ENCODE measurements at regions not wholly inside any gene's neighbourhood (a gene's known extent, or its start where the extent isn't known, plus 50 kb on each side); places are given as distances from the start of the nearest gene placed in this dataset.

DNA sequence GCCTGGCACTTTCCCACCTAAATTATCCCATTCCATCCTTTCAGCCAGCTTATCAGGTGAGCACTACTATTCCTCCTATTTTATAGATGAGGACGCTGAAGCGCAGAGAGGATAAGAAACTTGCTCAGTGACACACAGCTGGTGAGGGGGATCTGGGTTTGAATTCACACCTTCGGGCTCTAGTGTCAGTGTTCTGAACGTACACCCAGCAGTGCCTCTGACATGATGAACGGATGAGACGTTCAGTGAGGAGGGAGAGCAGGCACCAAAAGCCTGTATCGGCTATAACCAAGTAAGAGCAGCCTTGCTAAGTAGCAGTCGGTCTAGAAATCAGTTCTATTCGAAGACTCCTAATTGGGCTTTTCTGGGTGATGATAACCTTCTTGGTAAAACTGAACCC is 167.0 kb downstream of the ASB1 start:
- no peaks in the 10 kb centered on the region for H3K4me1 ChIP-seq (ENCODE audit: control insufficient read depth, insufficient read depth, low read length)
- no peak overlapping the region for H3K27ac ChIP-seq (ENCODE audit: low read length)
- no peak for DNase-seq (ENCODE audit: low read depth, low spot score)
- peaks cover 17% of the 10 kb centered on the region for H3K9me3 ChIP-seq (ENCODE audit: control insufficient read depth, insufficient read depth, low read length)
- H3K36me3 ChIP-seq (ENCODE audit: control insufficient read depth, insufficient read depth, low read length): no peaks in the 10 kb centered on the region
- H3K27me3 ChIP-seq (ENCODE audit: control insufficient read depth, insufficient read depth, low read length): no peaks in the 10 kb centered on the region
- WGBS (ENCODE audit: insufficient coverage, insufficient read length): no CpG with 5 or more reads among the region's 9 CpGs
- no peak overlapping the region for H3K4me3 ChIP-seq (ENCODE audit: low read length)

DNA sequence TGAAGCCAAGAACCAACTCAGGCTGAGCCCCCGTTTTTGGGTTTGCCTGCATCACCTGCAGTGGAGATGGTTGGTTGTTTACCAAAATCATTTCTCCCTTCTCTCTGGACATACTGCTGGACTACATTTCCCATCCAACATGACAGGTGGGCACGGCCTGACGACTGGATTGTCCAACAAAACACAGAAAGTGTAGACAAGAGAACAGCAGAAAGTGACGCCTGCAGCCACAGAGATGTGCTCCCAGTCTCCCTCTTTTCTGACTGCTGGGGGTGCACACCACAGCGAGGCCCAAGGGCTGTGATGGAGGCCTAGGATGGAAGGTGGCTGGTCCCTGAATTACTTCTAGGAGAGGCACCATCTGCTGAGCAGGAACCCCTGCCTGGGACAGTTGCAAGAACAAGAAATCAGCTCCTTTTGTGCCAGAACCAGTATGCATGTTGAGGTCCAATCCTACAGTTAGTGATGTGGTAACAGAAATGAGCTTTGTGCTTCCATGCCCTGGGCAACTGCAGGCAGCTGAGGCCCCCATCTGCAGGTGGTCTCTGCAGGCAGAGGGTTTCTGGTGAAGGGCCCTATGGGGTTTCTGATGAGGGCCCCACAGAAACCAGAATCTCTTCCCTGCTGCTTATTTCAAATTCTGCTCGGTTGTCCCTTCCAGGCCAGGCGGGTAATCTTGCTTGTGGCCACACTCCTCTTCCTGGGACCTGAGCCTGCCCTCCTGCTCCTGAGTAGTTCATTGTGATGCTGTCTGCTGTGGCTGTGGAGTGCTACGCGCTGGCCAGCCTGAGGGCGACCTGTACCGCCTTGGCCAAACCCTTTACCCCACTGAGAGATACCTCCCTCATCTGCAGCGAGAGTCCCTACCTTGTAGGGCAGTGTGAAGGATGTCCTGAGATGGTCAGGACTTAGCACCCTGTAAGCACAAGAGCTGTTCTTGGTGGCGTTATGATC is 168.3 kb downstream of the ASB1 start:
- WGBS (ENCODE audit: insufficient coverage, insufficient read length): no CpG with 5 or more reads among the region's 13 CpGs
- no peak for DNase-seq (ENCODE audit: low read depth, low spot score)
- Histone ChIP-seq H3K36me3 (ENCODE audit: control insufficient read depth, insufficient read depth, low read length) (no peaks in the 10 kb centered on the region; the same call in 1 of the 2 replicates), H3K9me3 (ENCODE audit: control insufficient read depth, insufficient read depth, low read length) (peaks cover 27% of the 10 kb centered on the region), H3K4me3 (ENCODE audit: low read length) (no peak overlapping the region), H3K27ac (ENCODE audit: low read length) (no peak overlapping the region), H3K27me3 (ENCODE audit: control insufficient read depth, insufficient read depth, low read length) (no peaks in the 10 kb centered on the region), H3K4me1 (ENCODE audit: control insufficient read depth, insufficient read depth, low read length) (no peaks in the 10 kb centered on the region)

DNA sequence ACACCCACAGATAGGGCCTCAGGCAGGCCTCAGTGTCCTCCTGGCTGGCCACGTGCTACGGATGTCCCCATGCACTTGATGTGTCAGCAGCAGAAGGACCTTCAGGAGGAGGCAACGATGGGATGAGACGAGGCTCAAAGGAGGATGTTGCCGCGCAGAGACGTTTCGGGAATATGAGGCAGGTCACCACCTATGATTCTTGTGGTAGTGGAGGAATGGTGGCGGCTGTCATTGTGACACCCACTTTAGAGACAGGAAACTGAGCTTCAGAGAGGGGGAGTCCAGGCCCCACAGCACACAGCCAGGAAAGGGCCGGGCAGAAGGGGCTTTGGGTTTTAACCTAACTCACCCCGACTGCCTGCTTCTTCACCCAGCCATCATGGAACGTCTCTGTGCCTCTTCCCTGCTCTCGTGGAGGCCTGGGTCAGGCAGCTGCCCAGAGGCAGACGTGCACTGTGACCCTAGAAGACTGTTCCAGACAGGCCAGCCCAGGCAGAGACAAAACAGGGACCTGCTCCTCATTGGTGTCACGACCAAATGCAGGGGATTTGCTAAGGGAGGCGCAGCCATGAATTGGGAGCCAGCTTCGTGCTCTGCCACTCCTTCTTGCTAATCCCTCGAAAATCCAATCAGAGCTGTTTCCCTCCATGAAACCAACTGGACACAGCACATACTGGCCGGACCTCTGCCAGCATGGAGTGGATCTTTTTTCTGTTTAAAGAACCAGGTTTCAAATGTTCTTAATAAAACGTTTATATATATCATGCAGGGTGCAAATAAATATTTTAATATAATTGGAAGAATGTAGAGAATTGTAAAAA is 169.2 kb downstream of the ASB1 start:
- DNase-seq (ENCODE audit: low read depth, low spot score): no peak
- H3K27ac ChIP-seq (ENCODE audit: low read length): no peak overlapping the region
- H3K9me3 ChIP-seq (ENCODE audit: control insufficient read depth, insufficient read depth, low read length): peaks cover 30% of the 10 kb centered on the region
- no peaks in the 10 kb centered on the region; the same call in 1 of the 2 replicates for H3K36me3 ChIP-seq (ENCODE audit: control insufficient read depth, insufficient read depth, low read length)
- H3K27me3 ChIP-seq (ENCODE audit: control insufficient read depth, insufficient read depth, low read length): no peaks in the 10 kb centered on the region
- H3K4me3 ChIP-seq (ENCODE audit: low read length): no peak overlapping the region
- H3K4me1 ChIP-seq (ENCODE audit: control insufficient read depth, insufficient read depth, low read length): no peaks in the 10 kb centered on the region
- WGBS (ENCODE audit: insufficient coverage, insufficient read length): 88% methylated on average over 1 of the region's 20 CpGs

DNA sequence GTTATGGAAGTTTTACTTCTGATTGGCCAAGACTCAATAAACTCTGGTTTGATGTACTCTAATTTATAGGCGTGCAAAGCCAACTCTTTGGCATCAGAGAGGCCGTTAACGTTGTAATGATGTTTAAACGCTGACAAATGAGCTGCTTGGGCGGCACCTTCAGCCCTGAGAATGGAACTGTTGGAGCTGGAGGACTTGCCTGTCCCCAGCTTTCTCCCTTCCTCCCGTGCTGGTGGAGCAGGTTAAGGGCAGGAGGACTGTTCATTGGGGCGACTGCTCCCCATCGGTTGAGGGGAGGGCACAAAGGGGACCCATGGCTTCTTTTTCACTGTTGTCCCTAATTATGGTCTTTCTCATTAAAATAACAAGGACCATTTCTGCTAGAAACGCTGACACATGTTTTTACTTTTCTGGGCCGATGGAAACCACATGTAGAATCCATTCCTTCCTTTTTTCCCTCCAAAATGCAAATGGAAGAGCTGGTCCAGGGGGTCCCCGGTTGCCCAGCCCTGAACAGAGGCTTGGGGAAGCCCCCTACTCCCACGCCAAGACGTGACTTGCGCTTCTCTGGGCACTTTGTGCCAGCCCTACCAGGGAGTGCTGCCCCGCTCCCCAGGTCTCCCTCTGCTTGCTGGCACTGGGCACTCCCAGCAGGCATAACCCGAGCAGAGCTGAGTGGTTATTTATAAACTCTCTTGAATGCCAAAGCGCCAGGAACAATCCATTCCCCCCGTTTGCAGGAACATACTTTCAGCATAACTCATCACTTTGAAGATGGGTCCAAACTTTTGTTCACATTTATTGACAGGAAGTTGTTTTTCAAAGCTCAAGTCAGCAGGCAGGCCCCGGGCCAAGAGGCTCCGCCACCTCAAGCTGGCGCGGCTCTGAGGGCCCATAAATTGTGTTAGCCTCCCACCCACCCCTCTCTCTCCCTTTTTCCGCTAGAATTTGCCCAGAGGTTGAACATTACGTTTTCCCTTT is 170.1 kb downstream of the ASB1 start:
- Histone ChIP-seq H3K9me3 (ENCODE audit: control insufficient read depth, insufficient read depth, low read length) (peaks cover 33% of the 10 kb centered on the region), H3K27ac (ENCODE audit: low read length) (no peak overlapping the region), H3K4me1 (ENCODE audit: control insufficient read depth, insufficient read depth, low read length) (no peaks in the 10 kb centered on the region), H3K36me3 (ENCODE audit: control insufficient read depth, insufficient read depth, low read length) (no peaks in the 10 kb centered on the region; the same call in 1 of the 2 replicates), H3K4me3 (ENCODE audit: low read length) (no peak overlapping the region), H3K27me3 (ENCODE audit: control insufficient read depth, insufficient read depth, low read length) (no peaks in the 10 kb centered on the region)
- DNase-seq (ENCODE audit: low read depth, low spot score): no peak
- no CpG with 5 or more reads among the region's 24 CpGs for WGBS (ENCODE audit: insufficient coverage, insufficient read length)

DNA sequence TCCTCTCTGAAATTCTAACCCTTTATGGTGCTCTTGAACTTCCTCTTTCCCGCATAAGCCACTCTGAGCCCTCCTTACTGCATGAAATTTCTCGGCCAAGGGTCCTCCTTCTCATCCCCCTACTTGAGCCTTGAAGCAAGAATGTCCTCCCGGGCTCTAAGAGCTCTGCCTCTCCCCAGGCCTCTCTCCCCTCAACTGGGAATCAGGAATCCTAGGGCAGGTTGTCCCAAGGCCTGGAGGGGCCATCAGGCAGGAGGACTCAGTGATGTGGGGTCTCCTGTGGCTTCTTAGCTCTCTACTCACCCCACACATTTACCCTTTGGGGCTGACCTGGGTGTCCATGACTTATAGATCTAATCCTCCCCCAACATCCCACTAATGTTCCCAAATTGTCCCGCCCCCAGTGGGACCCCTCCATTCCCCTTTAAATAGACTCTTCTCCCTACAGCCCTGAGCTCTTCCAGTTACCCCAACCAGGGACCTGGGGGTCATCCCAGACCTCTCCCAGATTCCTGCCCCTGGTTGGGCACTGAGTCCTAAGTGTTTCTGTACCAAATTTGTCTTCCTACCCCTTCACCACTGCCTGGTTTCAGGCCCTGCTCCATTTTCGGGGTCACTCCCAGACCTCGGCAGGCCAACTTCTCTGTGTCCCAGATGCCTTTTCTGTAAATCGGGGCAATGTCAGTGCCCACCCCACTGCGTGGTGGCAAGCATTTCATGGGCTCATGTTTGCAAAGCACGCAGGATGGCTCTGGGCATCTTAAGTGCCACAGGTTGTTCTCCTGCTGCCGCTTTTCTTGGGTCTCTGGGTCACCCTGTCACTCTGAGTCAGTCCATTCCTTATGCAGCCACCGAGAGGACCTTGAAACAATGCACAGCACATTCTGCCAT is 171.2 kb downstream of the ASB1 start:
- Histone ChIP-seq H3K27ac (ENCODE audit: low read length) (no peak overlapping the region), H3K36me3 (ENCODE audit: control insufficient read depth, insufficient read depth, low read length) (no peaks in the 10 kb centered on the region; the same call in 1 of the 2 replicates), H3K9me3 (ENCODE audit: control insufficient read depth, insufficient read depth, low read length) (peaks cover 33% of the 10 kb centered on the region), H3K4me3 (ENCODE audit: low read length) (no peak overlapping the region), H3K4me1 (ENCODE audit: control insufficient read depth, insufficient read depth, low read length) (no peaks in the 10 kb centered on the region), H3K27me3 (ENCODE audit: control insufficient read depth, insufficient read depth, low read length) (no peaks in the 10 kb centered on the region)
- DNase-seq (ENCODE audit: low read depth, low spot score): no peak
- WGBS (ENCODE audit: insufficient coverage, insufficient read length): no CpG with 5 or more reads among the region's 11 CpGs

DNA sequence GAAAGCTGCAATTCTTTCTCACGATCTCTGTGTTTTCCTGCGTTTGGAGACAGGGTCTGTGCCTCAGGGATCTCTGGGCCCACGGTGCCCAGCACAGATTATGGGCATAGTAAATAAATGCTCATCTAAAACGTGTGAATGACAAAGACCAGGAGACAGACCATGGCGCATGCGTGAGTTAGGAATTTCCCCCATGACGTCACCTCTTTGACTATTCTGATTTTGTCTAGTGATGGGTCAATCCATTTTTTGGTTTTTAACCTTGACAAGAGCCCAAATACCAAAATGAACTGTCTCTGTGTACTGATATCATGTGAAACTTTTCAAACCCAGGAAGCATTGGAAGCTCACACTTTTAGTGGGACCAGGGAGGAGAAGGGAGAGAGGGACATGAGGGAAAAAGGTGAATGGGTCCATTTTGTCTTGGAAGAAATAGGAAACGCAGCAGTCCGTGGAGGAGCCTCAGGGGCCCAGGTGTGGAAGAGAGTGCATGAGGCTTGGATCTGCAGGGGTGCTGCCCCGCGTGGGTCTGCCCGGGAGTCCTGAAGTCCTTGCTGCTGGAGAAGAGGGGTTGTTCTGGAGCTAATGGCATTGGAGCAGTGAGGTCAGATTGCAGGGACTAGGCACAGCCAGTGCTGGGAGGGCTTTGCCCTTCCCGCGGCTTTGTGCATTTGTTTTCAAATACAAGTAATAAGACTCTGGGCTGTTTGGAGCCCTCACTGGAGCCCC is 172.2 kb downstream of the ASB1 start:
- Histone ChIP-seq H3K36me3 (ENCODE audit: control insufficient read depth, insufficient read depth, low read length) (no peaks in the 10 kb centered on the region; the same call in 1 of the 2 replicates), H3K27me3 (ENCODE audit: control insufficient read depth, insufficient read depth, low read length) (no peaks in the 10 kb centered on the region), H3K4me3 (ENCODE audit: low read length) (no peak overlapping the region), H3K27ac (ENCODE audit: low read length) (no peak overlapping the region), H3K9me3 (ENCODE audit: control insufficient read depth, insufficient read depth, low read length) (peaks cover 30% of the 10 kb centered on the region), H3K4me1 (ENCODE audit: control insufficient read depth, insufficient read depth, low read length) (no peaks in the 10 kb centered on the region)
- no peak for DNase-seq (ENCODE audit: low read depth, low spot score)
- WGBS (ENCODE audit: insufficient coverage, insufficient read length): no CpG with 5 or more reads among the region's 14 CpGs

DNA sequence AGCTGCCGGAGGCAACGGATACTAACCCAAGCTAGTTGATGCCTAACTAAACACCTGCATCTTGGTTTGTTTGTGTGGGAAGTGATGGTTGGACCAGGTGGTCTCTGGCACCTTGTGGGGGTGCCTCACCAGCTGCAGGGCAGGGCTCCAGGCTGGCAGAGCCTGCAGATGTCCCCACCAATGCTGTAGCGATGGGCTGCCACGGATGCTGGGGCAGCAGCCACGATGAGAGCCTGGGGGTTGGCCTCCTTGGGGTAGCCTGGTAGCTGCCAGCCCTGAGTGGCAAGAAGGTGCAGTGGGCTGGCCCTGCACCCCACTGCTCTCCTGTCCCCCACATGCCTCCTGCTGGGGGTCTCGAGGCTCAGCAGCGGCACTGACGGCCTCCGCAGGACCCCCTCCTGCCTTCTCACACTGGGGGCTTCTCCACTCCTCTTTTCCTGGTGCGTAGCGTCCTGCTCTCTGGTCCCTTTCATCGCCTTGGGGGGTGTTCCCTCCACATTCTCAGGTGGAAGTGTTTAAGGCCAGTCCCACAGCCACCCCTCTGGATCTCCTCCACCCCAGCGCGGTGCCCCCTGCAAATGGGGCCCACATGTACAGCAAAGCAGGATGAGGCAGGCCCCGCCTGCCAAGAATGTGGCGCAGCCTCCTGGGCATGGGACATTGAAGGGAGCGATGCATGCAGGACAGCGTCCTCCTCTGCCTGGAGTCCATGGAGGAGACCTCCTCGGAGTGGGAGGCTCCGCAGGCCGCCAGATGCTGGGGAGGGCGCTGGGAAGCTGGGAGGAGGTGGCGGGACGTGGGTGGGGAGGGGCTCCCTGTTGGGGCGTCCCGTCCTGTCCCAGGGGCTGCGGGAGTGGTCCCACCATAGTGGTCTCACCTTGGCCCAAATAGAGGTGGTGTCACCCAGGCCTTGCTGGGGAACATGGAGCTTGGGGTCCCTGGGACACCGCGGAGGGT is 173.1 kb downstream of the ASB1 start:
- peaks cover 27% of the 10 kb centered on the region for H3K9me3 ChIP-seq (ENCODE audit: control insufficient read depth, insufficient read depth, low read length)
- H3K27ac ChIP-seq (ENCODE audit: low read length): no peak overlapping the region
- H3K4me3 ChIP-seq (ENCODE audit: low read length): no peak overlapping the region
- H3K4me1 ChIP-seq (ENCODE audit: control insufficient read depth, insufficient read depth, low read length): no peaks in the 10 kb centered on the region
- DNase-seq (ENCODE audit: low read depth, low spot score): no peak
- no CpG with 5 or more reads among the region's 29 CpGs for WGBS (ENCODE audit: insufficient coverage, insufficient read length)
- H3K27me3 ChIP-seq (ENCODE audit: control insufficient read depth, insufficient read depth, low read length): no peaks in the 10 kb centered on the region
- H3K36me3 ChIP-seq (ENCODE audit: control insufficient read depth, insufficient read depth, low read length): no peaks in the 10 kb centered on the region; the same call in 1 of the 2 replicates
